C1 segment of cervical spinal cord (tissue), 14 donors: ENCODE measurements at regions not wholly inside any gene's neighbourhood (a gene's known extent, or its start where the extent isn't known, plus 50 kb on each side); places are given as distances from the start of the nearest gene placed in this dataset.
"Not testable (repeated sequence)": the region's sequence is repeated elsewhere in the genome, so short reads cannot be mapped to it uniquely, and the experiment has no call there.

Experiments used
- DNase-seq, 14 donors: peaks; one replicate each; lab custom pipeline; 2025; lab: John Stamatoyannopoulos, UW

DNA sequence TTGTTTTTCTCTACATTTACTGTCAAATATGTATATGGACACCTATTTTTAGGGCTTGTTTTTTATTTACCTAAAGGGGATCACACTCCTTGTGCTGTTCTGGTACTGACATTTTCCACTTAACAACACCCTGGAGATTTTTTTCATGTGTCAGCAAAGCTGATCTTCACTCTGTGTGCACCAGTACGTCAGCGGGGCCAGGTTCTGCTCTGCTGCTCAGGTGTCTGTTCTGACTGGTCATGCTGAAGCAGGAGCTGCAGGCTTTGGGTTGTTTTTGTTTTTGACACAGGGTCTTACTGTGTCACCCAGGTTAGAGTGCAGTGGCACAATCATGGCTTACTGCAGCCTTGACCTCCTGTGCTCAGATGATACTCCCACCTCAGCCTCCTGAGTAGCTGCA lies 81.9 kb upstream of the CCND2 start:
- DNase-seq: no peak

- DNase-seq: no peak
These were observed 82.4 kb upstream of the CCND2 start for GRCh38 chr12:4191149-4191548.

- no peak for DNase-seq
These were observed 83.0 kb upstream of the CCND2 start for GRCh38 chr12:4190366-4191063.

DNA sequence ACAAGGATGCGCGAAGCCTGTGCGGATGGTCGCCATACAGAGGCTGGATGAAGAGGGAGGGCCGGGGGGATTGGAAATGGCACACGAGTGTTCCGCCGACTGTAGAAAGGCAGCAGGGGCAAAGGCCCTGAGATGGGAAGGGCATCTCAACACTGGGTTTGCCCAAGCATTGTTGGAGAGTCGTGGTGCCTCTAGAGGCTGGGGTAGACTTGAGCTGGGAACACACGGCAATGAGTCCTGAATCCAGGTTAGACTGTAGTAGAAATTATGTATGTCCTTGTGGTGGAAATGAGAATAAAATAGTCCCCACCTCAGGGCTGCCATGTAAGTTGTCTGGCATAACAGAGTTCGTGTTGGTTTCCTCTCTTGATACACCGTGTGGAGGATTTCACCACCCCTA lies 83.8 kb upstream of the CCND2 start:
- DNase-seq: no peak

DNA sequence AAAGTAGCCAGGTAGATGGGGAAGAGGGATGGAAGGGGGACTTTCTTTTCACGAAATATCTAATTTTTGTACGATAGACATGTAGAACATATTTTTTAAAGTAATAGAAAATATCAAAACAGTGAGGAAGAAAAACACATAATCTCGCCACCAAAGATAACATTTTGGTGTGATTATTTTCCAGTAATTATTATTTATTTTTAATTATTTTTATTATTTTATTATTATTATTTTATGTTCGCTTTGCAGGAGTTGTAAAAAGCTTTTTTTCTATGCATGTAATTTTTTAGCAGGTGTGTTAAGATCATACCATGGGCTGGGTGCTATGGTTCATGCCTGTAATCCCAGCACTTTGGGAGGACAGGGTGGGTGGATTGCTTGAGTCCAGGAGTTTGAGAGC lies 85.6 kb upstream of the CCND2 start:
- DNase-seq: no peak

DNA sequence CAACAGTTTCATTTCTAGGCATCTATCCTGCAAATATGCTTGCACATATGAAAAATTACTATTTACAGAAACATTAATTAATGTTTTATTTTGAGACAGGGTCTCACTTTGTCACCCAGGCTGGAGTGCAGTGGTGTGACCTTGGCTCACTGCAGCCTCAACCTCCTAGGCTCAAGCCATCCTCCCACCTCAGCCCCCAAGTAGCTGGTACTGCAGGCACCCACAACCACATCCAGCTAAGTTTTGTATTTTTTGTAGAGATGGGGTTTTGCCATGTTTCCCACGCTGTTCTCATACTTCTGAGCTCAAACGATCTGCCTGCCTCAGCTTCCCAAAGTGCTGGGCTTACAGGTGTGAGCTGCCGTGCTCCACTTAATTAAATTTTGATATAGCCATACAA lies 86.2 kb upstream of the CCND2 start:
- not testable (repeated sequence) for DNase-seq

GRCh38 chr12:4178424-4179170 lies 95.0 kb upstream of the CCND2 start:
- DNase-seq: no peak

DNA sequence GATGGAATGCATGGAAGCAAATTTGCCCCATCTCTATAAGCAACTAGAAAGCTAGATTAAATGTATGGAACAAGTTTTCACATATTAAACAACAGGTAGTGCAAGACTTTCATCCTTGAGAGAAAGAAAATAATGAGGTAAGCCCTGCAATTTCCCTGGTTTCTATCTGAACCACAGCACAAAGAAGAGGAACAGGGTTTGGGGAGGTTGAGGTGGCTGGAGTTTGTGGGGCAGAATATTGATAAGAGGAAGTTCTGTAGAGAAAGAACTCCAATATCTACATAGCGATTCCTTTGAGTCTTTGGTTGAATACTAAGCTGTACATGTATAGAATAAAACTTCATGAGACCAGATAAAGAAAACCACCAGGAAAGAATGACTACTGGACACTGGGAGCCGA lies 96.3 kb upstream of the CCND2 start:
- no peak for DNase-seq

DNA sequence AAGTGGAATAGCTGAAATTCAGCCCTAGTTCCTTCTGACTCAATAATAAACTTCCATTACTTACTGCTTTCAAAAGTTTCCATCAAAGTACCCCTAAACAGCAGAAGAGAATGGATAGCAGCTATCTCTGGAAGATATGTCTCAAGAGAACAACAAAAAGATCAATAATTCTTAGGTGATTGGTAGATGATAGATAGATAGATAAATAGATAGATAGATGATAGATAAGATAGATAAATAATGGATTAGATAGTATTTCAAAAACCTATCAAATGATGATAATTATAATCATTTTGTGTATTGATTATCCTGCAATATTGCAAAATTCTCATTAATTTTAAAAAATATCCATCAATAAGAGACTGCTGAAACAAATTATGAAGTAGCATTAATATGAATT lies 97.4 kb upstream of the CCND2 start:
- DNase-seq: no peak

- DNase-seq: peak in 3 of 14 donors; percentile 8 to 30 (median 20)
These were observed 99.1 kb upstream of the CCND2 start for GRCh38 chr12:4174417-4174816.

DNA sequence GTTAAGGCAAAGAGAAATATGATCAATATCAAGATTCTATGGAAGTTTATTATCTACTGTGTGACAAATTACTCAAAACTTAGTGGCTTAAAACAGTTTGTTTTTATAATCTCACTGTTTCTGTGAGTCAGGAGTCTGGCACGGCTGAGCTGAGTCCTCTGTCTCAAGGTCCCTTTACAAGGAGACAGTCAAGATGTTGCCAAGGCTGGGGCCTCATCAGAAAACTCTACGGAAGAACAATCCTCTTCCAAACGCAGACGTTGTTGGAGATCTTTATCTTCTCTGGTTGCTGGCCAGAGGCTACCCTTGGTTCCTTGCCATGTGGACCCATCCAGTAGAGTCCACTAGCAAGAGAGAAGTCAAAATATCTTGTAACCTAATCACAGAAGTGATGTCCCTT lies 100.6 kb upstream of the CCND2 start:
- no peak for DNase-seq

- no peak for DNase-seq
These were observed 101.8 kb upstream of the CCND2 start for GRCh38 chr12:4171742-4172141.

DNA sequence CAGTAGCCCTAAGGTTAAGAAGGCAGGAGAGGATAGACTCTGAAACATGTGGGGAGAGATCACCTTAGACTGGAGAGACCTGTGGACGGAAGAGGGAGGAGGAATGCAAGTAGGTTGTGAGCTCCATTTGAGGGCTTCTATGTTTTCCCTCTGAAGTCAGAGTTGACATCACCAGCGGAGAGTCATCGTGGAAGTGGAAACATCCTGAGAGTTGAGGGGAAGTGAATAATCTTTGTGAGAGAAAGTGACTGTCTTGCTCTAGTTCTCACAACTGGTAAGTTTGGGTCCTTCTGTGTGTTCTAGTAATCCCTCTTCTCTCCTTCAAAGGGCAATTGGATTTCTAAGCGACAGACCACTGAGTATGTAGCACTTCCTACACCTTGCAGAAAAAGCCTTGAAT lies 103.6 kb upstream of the CCND2 start:
- DNase-seq: no peak

DNA sequence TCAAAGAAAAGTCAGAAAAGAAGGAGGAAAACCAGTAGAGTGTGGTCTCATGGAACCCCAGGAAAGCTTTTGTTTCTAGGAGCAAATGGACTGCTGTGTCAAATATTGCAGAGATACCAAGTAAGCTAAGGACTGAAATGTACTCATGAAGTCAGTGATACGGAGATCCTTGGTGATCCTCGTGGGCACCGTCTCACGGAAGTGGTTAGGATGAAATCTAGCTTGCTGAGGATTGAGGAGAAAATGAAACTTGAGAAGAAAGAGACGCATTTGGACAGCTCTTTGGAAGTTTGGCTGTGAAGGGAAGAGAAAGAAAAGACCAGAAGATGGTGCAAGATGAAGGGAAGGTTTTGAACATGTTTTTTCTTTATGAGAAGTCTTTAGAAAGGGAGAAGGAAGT lies 104.0 kb upstream of the CCND2 start:
- no peak for DNase-seq

- no peak for DNase-seq
These were observed 105.5 kb upstream of the CCND2 start for GRCh38 chr12:4168036-4168435.

GRCh38 chr12:4164559-4165558 lies 108.7 kb upstream of the CCND2 start:
- peak in 3 of 14 donors; percentile 5 to 39 (median 17) for DNase-seq

DNA sequence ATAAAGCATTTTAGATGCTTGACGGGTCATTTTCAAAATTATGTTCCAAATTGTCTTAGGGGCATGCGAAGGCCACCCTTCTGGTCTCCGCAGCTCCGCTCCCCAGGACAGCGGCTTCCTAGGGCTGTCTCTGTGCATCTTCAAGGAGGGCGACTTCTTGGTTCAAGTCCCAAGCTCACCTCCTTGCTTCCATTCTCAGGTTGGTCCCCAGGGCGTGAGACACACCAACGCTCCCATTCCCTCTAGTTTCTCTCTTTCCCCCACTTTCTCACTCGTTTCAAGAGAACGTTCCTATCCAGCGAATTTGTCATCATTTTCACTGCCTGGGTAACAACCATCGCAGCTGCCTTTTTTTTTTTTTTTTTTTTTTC lies 109.4 kb upstream of the CCND2 start:
- DNase-seq: no peak

DNA sequence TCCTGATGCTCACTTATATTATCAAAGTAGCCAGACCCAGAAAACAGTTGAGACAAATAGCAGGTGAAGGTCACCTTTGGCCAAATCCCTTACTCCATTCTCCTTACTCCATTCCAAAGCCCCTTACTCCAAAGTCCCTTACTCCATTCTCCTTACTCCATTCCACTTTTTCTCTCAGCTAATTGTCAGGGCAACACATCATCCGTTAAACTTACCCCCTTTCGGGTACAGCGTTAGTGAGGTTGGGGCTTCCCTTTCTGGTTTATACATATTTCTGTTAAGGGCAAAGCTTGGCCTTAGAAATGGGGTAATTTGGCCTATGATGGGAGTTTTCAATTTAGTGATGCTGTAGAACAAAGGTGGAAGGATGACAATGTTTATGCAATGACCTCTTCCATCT lies 111.8 kb upstream of the CCND2 start:
- no peak for DNase-seq

DNA sequence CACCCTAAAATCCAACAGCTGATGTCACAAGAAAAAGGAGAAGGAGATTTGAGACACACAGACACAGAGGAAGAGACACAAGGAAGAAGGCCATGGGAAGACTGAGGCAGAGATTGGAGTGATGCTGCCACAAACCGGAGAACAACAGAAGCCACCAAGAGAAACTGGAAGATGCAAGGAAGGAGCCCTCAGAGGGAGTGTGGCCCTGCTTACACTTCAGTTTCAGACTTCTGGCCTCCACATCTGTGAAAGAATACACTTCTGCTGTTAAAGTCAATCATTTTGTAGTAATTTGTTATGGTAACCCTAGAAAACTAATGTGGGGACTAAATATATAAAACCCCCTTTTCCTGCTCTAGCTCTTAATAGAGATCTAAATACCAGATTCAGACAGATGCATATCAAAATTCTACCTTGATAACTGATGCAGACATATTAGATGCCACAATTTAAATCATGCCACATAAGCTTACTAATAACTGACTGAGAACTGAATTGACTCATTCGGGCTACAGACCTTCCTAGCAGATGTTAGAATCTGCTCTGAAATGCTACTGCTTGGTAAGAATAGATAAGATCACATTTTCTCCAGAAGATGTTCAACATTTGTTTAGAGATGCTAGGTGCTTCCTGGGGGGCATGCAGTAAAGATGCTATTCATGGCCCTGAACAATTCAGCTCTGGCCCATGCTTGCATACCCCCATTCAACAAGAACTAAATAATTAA lies 113.1 kb upstream of the CCND2 start:
- no peak for DNase-seq

DNA sequence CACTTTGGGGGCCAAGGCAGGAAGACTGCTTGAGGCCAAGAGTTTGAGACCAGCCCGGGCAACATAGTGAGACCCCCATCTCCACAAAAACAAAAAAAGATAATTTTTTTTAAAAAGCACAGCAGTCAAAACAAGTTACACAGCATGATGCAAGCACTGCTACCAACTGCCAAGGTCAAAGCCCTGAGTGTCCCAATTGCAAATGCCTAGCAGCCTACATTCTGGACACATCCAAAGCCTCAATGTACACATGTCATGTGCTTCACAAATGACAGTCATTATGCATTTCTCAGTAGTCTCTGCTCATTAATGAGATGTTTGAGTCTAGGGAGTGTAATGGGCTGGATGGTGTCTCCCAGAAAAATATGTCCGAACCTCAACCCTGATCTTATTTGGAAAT lies 113.7 kb upstream of the CCND2 start:
- no peak for DNase-seq

GRCh38 chr12:4158306-4158705 lies 115.3 kb upstream of the CCND2 start:
- DNase-seq: no peak

DNA sequence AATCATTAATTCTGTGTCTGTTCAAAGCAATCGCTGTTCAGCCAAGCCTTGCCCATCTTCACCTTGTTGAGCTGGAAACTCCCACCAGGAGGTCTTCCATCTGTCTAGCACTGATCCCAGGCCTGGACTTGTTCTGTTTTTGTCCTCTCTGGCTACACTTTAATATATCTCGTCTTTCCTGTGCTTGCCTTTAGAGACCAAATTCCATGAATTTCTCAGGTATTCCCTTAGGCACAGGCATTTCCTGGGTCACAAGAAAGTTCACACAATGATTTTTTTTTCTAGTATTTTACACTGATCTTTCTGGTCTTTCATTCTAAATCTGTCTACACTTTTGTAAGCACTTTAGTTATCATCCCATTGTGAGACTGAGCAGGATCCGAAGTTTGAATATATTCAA lies 116.4 kb upstream of the CCND2 start:
- no peak for DNase-seq
